H1 (cell line): ENCODE measurements at regions not wholly inside any gene's neighbourhood (a gene's known extent, or its start where the extent isn't known, plus 50 kb on each side); places are given as distances from the start of the nearest gene placed in this dataset.

Experiments used
- BACH1 ChIP-seq: IDR thresholded peaks from 2 replicates; pipeline ENCODE4 v1.6.1; 2012; ENCODE audit warnings: low read length, improper control_type of control experiment
- GABPA ChIP-seq: IDR thresholded peaks from 2 replicates; pipeline ENCODE4 v1.6.1; 2011; ENCODE audit warnings: mild to moderate bottlenecking, low read length, moderate library complexity, borderline replicate concordance; ENCODE audit not compliant: insufficient read depth
- HDAC6 ChIP-seq: IDR thresholded peaks from one replicate; pipeline ENCODE4 v1.7.1; 2012; ENCODE audit warnings: low read depth, mild to moderate bottlenecking, inconsistent platforms, low read length, moderate library complexity
- JUND ChIP-seq: IDR thresholded peaks from 2 replicates; pipeline ENCODE4 v1.6.1; 2011; ENCODE audit warnings: mild to moderate bottlenecking, improper control_type of control experiment, low read length
- RXRA ChIP-seq: IDR thresholded peaks from 2 replicates; pipeline ENCODE4 v1.6.1; 2011; ENCODE audit warnings: low read depth, mild to moderate bottlenecking, low read length, moderate library complexity; ENCODE audit not compliant: insufficient read depth
- TAF7 ChIP-seq: optimal IDR thresholded peaks from 2 replicates; pipeline ENCODE3; 2011; ENCODE audit warnings: low read depth, mild to moderate bottlenecking, inconsistent platforms, low read length, moderate library complexity, borderline replicate concordance
- YY1 ChIP-seq: IDR thresholded peaks from 2 replicates; pipeline ENCODE4 v1.6.1; 2011; ENCODE audit warnings: low read depth, mild to moderate bottlenecking, low read length

DNA sequence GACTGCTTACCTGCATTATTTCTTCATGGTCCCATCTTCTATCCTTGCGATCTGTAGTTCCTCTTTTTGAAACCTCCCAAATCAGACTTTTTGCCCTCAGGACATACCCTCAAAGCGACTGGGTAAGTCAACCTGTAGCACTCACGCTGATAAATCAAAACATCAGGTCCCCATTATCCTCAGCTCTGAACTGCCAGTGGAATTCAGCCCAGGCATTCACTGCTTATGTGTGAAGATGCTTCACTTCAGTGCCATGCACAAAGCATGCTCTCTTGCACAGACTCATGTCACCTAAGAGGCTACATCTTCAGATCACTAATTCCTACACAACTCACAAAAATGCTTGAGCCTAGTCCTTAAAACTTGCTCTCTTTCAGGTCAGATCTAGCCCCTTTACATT lies 283.6 kb upstream of the KLF6 start (continued):
- no peak for TF ChIP-seq GABPA
- TF ChIP-seq BACH1, result no peak
- no peak for TF ChIP-seq YY1
- no peak for TF ChIP-seq RXRA
- TF ChIP-seq HDAC6, result no peak
- no peak for TF ChIP-seq TAF7
- no peak for TF ChIP-seq JUND
